ENCODE measurements at regions not wholly inside any gene's neighbourhood (a gene's known extent, or its start where the extent isn't known, plus 50 kb on each side); places are given as distances from the start of the nearest gene placed in this dataset.

- TF ChIP-seq CTCF (conservative IDR thresholded peaks at IDR 0.05; ENCODE audit: low read depth, low read length) (no peak), BHLHE40 (IDR thresholded peaks at IDR 0.05; ENCODE audit: low read depth, low read length) (no peak), POLR2A (IDR thresholded peaks at IDR 0.05; ENCODE audit: low read depth, low read length) (no peak)
Measured at GRCh38 chr18:61946449-61946848, 53.6 kb upstream of the RNF152 start.

All from IMR-90 (cell line).